Right lobe of liver (tissue), 4 donors: ENCODE measurements at regions not wholly inside any gene's neighbourhood (a gene's known extent, or its start where the extent isn't known, plus 50 kb on each side); places are given as distances from the start of the nearest gene placed in this dataset.

ENCODE experiments used
- POLR2A ChIP-seq: fragments of 450-650 bp; IDR thresholded peaks from one replicate; pipeline ENCODE4 v1.6.1; 2017; ENCODE audit warnings: antibody characterized with exemption, mild to moderate bottlenecking
- TF ChIP-seq, protein P1 (sequence below), 4 donors: fragments of 200-600 bp in 3 of 4; fragments of 450-650 bp in 1 of 4; IDR thresholded peaks; one replicate each; pipeline versions ENCODE4 v1.5.1 to v1.8.0; 2016 to 2022; ENCODE audit warnings: antibody characterized with exemption in 4 of 4, mild to moderate bottlenecking in 2 of 4
- donor health status: DM: no; HTN: no; CAD: no.
- donor health status: DM: no; HTN: no; CAD: no.
- donor health status: DM: no; HTN: yes; CAD: no.

DNA sequence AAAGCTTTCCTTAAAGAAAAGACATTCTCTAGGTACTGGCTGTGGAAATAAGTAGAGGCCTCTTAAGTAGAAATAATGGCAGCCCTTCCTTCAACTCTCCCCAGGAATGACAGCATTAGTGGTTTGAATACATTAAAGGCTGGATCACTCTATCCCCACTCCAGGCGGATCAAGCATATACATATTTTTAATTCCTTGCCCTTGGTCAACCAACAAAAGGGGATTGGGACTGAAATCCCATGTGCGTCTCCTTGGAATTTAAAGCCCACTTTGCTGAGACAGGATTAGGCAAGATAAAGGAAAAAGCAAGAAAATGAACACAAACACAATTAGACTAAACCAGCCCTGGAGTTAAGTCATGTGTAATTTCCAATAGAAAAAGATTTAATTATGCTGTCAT is 391.3 kb downstream of the PPP1R2C start:
- TF ChIP-seq POLR2A = no peak
- TF ChIP-seq, protein P1, sequence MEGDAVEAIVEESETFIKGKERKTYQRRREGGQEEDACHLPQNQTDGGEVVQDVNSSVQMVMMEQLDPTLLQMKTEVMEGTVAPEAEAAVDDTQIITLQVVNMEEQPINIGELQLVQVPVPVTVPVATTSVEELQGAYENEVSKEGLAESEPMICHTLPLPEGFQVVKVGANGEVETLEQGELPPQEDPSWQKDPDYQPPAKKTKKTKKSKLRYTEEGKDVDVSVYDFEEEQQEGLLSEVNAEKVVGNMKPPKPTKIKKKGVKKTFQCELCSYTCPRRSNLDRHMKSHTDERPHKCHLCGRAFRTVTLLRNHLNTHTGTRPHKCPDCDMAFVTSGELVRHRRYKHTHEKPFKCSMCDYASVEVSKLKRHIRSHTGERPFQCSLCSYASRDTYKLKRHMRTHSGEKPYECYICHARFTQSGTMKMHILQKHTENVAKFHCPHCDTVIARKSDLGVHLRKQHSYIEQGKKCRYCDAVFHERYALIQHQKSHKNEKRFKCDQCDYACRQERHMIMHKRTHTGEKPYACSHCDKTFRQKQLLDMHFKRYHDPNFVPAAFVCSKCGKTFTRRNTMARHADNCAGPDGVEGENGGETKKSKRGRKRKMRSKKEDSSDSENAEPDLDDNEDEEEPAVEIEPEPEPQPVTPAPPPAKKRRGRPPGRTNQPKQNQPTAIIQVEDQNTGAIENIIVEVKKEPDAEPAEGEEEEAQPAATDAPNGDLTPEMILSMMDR (IDR thresholded peaks at IDR 0.05) = no peak
